ENCODE measurements at regions not wholly inside any gene's neighbourhood (a gene's known extent, or its start where the extent isn't known, plus 50 kb on each side); places are given as distances from the start of the nearest gene placed in this dataset.

- TF ChIP-seq TEAD4 (IDR thresholded peaks at IDR 0.05; ENCODE audit: low read depth, low read length) = no peak
- no peak for TF ChIP-seq SUZ12 (IDR thresholded peaks at IDR 0.05; ENCODE audit: low read length)
- TF ChIP-seq RAD21 (IDR thresholded peaks at IDR 0.05 in 1 of 2, conservative IDR thresholded peaks at IDR 0.05 in 1 of 2; ENCODE audit: low read depth in 2 of 2, low read length in 2 of 2) = no peak
- no peak for TF ChIP-seq ASH2L (IDR thresholded peaks at IDR 0.05; ENCODE audit: low read length)
- TF ChIP-seq SP2 (IDR thresholded peaks at IDR 0.05; ENCODE audit: low read length) = no peak
- no peak for TF ChIP-seq RXRA (IDR thresholded peaks at IDR 0.05; ENCODE audit: insufficient read depth, low read depth, low read length)
- no peak for TF ChIP-seq CHD2 (IDR thresholded peaks at IDR 0.05; ENCODE audit: low read length)
- no peak for TF ChIP-seq NANOG (IDR thresholded peaks at IDR 0.05; ENCODE audit: insufficient read depth, low read depth, low read length, poor library complexity, severe bottlenecking)
- TF ChIP-seq EZH2 (IDR thresholded peaks at IDR 0.05; ENCODE audit: low read depth, low read length, severe bottlenecking) = no peak
- TF ChIP-seq POU5F1 (IDR thresholded peaks at IDR 0.05; ENCODE audit: low read depth, low read length) = no peak
- no peak for TF ChIP-seq BCL11A (IDR thresholded peaks at IDR 0.05; ENCODE audit: low read depth in 2 of 2, low read length in 2 of 2)
- no peak for TF ChIP-seq SRF (IDR thresholded peaks at IDR 0.05; ENCODE audit: low read depth, low read length)
- no peak for TF ChIP-seq HDAC6 (IDR thresholded peaks at IDR 0.05; ENCODE audit: low read depth, low read length)
- no peak for TF ChIP-seq POLR2AphosphoS5 (IDR thresholded peaks at IDR 0.05; ENCODE audit: low read depth, low read length)
These were observed 277.0 kb downstream of the INHBA start (continued) for GRCh38 chr7:41425926-41426325.
